GM19438 (cell line): ENCODE measurements at regions not wholly inside any gene's neighbourhood (a gene's known extent, or its start where the extent isn't known, plus 50 kb on each side); places are given as distances from the start of the nearest gene placed in this dataset.
"Not testable (repeated sequence)": the region's sequence is repeated elsewhere in the genome, so short reads cannot be mapped to it uniquely, and the experiment has no call there.

ENCODE experiments used
- ATAC-seq: cut with Tn5 transposase; IDR thresholded peaks from one replicate; pipeline ENCODE4 v1.9.1; 2021; ENCODE audit warnings: low read depth; ENCODE audit not compliant: unreplicated experiment

GRCh38 chr2:160583813-160584537, 90.4 kb upstream of the RBMS1 start:
- no peak for ATAC-seq

GRCh38 chr2:160584972-160585494, 91.4 kb upstream of the RBMS1 start:
- ATAC-seq, result no peak

GRCh38 chr2:160590664-160591063, 97.1 kb upstream of the RBMS1 start:
- no peak for ATAC-seq

GRCh38 chr2:160592401-160592800, 98.8 kb upstream of the RBMS1 start:
- ATAC-seq, result no peak

- no peak for ATAC-seq
Measured at GRCh38 chr2:160592993-160593392, 99.4 kb upstream of the RBMS1 start.

GRCh38 chr2:160596441-160596840, 102.8 kb upstream of the RBMS1 start:
- no peak for ATAC-seq

GRCh38 chr2:160600437-160600836, 106.8 kb upstream of the RBMS1 start:
- ATAC-seq, result not testable (repeated sequence)

GRCh38 chr2:160602073-160602472, 108.5 kb upstream of the RBMS1 start:
- no peak for ATAC-seq

- no peak for ATAC-seq
Measured at GRCh38 chr2:160603771-160604510, 110.3 kb upstream of the RBMS1 start.

GRCh38 chr2:160606341-160606740, 112.7 kb upstream of the RBMS1 start:
- no peak for ATAC-seq

GRCh38 chr2:160608599-160608998, 115.0 kb upstream of the RBMS1 start:
- no peak for ATAC-seq

- ATAC-seq, result no peak
Measured at GRCh38 chr2:160609346-160609745, 115.7 kb upstream of the RBMS1 start.

GRCh38 chr2:160610041-160610440, 116.4 kb upstream of the RBMS1 start:
- no peak for ATAC-seq

- ATAC-seq, result no peak
Measured at GRCh38 chr2:160612266-160612856, 118.8 kb upstream of the RBMS1 start.

GRCh38 chr2:160613466-160614153, 120.0 kb upstream of the RBMS1 start:
- ATAC-seq, result no peak

- no peak for ATAC-seq
Measured at GRCh38 chr2:160614391-160614790, 120.8 kb upstream of the RBMS1 start.

GRCh38 chr2:160615706-160616105, 122.1 kb upstream of the RBMS1 start:
- ATAC-seq, result no peak

GRCh38 chr2:160616149-160616548, 122.5 kb upstream of the RBMS1 start:
- no peak for ATAC-seq

GRCh38 chr2:160621748-160622147, 128.1 kb upstream of the RBMS1 start:
- ATAC-seq, result no peak

- not testable (repeated sequence) for ATAC-seq
Measured at GRCh38 chr2:160628020-160628637, 134.5 kb upstream of the RBMS1 start.
